ENCODE measurements at regions not wholly inside any gene's neighbourhood (a gene's known extent, or its start where the extent isn't known, plus 50 kb on each side); places are given as distances from the start of the nearest gene placed in this dataset.

DNA sequence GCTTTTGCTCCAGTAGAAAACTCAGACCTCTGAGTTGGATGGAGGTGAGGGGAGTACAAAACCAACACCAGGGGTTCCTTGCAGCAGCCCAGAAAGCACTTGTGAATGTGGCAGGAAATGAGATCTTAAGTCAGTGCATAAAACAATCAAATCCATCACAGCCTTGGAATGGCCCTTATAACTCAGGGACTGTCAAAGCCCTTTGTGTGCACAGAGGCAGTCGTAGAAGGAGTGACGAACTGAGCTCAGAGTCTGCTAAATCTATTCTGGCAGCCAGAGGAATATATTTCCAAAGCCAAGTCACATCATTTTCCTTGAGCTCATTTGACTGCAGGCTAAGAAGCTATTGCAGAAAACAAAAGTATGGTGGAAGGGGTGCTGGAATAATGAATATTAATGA, 676.6 kb downstream of the DHX35 start:
- TF ChIP-seq, protein P1, sequence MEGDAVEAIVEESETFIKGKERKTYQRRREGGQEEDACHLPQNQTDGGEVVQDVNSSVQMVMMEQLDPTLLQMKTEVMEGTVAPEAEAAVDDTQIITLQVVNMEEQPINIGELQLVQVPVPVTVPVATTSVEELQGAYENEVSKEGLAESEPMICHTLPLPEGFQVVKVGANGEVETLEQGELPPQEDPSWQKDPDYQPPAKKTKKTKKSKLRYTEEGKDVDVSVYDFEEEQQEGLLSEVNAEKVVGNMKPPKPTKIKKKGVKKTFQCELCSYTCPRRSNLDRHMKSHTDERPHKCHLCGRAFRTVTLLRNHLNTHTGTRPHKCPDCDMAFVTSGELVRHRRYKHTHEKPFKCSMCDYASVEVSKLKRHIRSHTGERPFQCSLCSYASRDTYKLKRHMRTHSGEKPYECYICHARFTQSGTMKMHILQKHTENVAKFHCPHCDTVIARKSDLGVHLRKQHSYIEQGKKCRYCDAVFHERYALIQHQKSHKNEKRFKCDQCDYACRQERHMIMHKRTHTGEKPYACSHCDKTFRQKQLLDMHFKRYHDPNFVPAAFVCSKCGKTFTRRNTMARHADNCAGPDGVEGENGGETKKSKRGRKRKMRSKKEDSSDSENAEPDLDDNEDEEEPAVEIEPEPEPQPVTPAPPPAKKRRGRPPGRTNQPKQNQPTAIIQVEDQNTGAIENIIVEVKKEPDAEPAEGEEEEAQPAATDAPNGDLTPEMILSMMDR (IDR thresholded peaks at IDR 0.05; ENCODE audit: control extremely low read depth in 1 of 3, insufficient read depth in 1 of 3, low read depth in 1 of 3, low read length in 3 of 3): no peak
- TF ChIP-seq CHD2 (IDR thresholded peaks at IDR 0.05; ENCODE audit: low read length) (no peak), POLR2AphosphoS5 (IDR thresholded peaks at IDR 0.05; ENCODE audit: low read depth, low read length) (no peak), GTF2F1 (IDR thresholded peaks at IDR 0.05; ENCODE audit: borderline replicate concordance, low read depth, low read length) (no peak), SRF (IDR thresholded peaks at IDR 0.05; ENCODE audit: low read depth, low read length) (no peak), POLR2A (IDR thresholded peaks at IDR 0.05; ENCODE audit: control extremely low read depth in 1 of 2, low read depth in 2 of 2, low read length in 2 of 2) (no peak), SAP30 (IDR thresholded peaks at IDR 0.05; ENCODE audit: insufficient read depth, insufficient replicate concordance, low read length) (no peak), TAF1 (IDR thresholded peaks at IDR 0.05; ENCODE audit: low read depth, low read length) (no peak), EP300 (IDR thresholded peaks at IDR 0.05; ENCODE audit: borderline replicate concordance in 1 of 2, low read depth in 2 of 2, low read length in 2 of 2) (no peak), USF2 (IDR thresholded peaks at IDR 0.05; ENCODE audit: low read length) (no peak)
